ENCODE measurements at regions not wholly inside any gene's neighbourhood (a gene's known extent, or its start where the extent isn't known, plus 50 kb on each side); places are given as distances from the start of the nearest gene placed in this dataset.
A peak's percentile ranks its signal among the peaks of the same experiment; 100 is the strongest.

GRCh38 chr15:98390946-98391530, 257.3 kb upstream of the IGF1R start:
- no peak for TF ChIP-seq CTCF (IDR thresholded peaks at IDR 0.05; ENCODE audit: poor library complexity, severe bottlenecking)
- Histone ChIP-seq H3K36me3 (ENCODE audit: low read depth) (no peaks in the 10 kb centered on the region), H3K9me3 (ENCODE audit: severe bottlenecking) (peaks cover 2% of the 10 kb centered on the region), H3K4me3 (ENCODE audit: severe bottlenecking) (no peak overlapping the region), H3K27me3 (ENCODE audit: insufficient read depth, poor library complexity, severe bottlenecking) (no peaks in the 10 kb centered on the region), H3K27ac (ENCODE audit: poor library complexity, severe bottlenecking) (no peak overlapping the region), H3K4me1 (ENCODE audit: insufficient read depth, poor library complexity, severe bottlenecking) (no peaks in the 10 kb centered on the region)
- DNase-seq (ENCODE audit: low spot score) (peak; percentile 5), ATAC-seq (ENCODE audit: low read depth) (no peak)

DNA sequence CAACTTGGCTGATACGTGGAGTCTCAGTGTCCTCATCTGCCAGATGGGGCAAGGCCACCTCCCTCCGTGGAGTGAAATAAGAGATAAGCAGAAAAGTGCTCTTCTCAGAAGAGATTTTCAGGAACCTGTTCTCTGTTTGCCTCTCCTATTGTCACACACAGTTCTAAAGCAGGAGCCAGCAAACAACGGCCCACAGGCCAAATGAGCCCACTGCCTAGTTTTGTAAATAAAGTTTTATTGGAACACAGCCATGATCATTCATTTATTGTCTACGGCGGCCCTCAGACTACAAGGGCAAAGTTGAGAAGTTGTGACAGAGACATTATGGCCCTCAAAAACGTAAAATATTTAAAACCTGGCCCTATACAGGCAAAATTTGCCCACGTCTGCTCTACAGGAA, 256.8 kb upstream of the IGF1R start:
- H3K36me3 ChIP-seq (ENCODE audit: low read depth), result no peaks in the 10 kb centered on the region
- no peak for ATAC-seq (ENCODE audit: low read depth)
- H3K9me3 ChIP-seq (ENCODE audit: severe bottlenecking), result peaks cover 2% of the 10 kb centered on the region
- DNase-seq (ENCODE audit: low spot score), result no peak
- H3K27me3 ChIP-seq (ENCODE audit: insufficient read depth, poor library complexity, severe bottlenecking), result no peaks in the 10 kb centered on the region
- H3K4me1 ChIP-seq (ENCODE audit: insufficient read depth, poor library complexity, severe bottlenecking), result no peaks in the 10 kb centered on the region
- TF ChIP-seq CTCF (IDR thresholded peaks at IDR 0.05; ENCODE audit: poor library complexity, severe bottlenecking), result no peak
- no peak overlapping the region for H3K27ac ChIP-seq (ENCODE audit: poor library complexity, severe bottlenecking)
- no peak overlapping the region for H3K4me3 ChIP-seq (ENCODE audit: severe bottlenecking)

DNA sequence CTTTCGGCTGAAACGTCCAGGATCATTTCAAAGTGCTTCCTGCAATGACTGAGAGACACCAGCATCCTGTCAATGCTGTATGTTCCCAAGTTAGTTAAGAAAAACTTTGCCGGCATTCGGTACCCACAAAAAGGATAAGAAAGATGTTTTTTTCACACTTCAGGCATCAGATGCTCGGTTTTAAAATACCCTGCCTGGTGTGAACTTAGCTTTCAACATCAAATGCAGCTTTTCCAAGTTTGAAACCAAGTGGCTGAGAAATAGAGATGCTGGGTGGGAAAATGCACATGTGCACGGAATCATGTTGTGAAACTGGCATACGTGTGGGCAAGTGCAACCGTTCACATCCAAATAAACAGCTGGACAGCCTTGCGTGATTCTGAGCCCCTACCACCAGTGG, 254.9 kb upstream of the IGF1R start:
- Histone ChIP-seq H3K9me3 (ENCODE audit: severe bottlenecking) (no peaks in the 10 kb centered on the region), H3K36me3 (ENCODE audit: low read depth) (no peaks in the 10 kb centered on the region), H3K4me1 (ENCODE audit: insufficient read depth, poor library complexity, severe bottlenecking) (no peaks in the 10 kb centered on the region), H3K27me3 (ENCODE audit: insufficient read depth, poor library complexity, severe bottlenecking) (no peaks in the 10 kb centered on the region), H3K4me3 (ENCODE audit: severe bottlenecking) (no peak overlapping the region), H3K27ac (ENCODE audit: poor library complexity, severe bottlenecking) (no peak overlapping the region)
- ATAC-seq (ENCODE audit: low read depth), result no peak
- DNase-seq (ENCODE audit: low spot score), result peak; percentile 2
- no peak for TF ChIP-seq CTCF (IDR thresholded peaks at IDR 0.05; ENCODE audit: poor library complexity, severe bottlenecking)

DNA sequence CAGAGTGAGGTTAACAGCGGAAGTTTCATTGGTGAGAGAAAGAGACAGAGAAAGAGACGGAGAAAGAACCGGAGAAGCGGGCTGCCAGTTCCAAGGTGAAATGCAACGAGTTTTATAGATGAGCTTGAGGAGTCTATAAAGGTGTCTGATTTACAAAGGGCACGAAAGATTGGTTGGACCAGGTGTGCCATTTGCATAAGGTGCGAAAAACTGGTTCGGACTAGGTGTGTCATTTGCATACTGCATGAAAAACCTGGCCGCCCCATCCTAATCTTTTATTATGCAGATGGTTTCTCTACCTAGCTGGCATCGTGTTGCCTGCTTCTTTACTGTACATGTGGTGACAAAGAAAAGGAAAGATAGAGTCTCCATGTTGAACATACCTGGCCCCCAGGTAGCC, 253.8 kb upstream of the IGF1R start:
- Histone ChIP-seq H3K4me3 (ENCODE audit: severe bottlenecking) (no peak overlapping the region), H3K27ac (ENCODE audit: poor library complexity, severe bottlenecking) (no peak overlapping the region), H3K27me3 (ENCODE audit: insufficient read depth, poor library complexity, severe bottlenecking) (no peaks in the 10 kb centered on the region), H3K4me1 (ENCODE audit: insufficient read depth, poor library complexity, severe bottlenecking) (no peaks in the 10 kb centered on the region), H3K36me3 (ENCODE audit: low read depth) (no peaks in the 10 kb centered on the region), H3K9me3 (ENCODE audit: severe bottlenecking) (no peaks in the 10 kb centered on the region)
- ATAC-seq (ENCODE audit: low read depth) (no peak), DNase-seq (ENCODE audit: low spot score) (peak; percentile 43)
- TF ChIP-seq CTCF (IDR thresholded peaks at IDR 0.05; ENCODE audit: poor library complexity, severe bottlenecking), result no peak

DNA sequence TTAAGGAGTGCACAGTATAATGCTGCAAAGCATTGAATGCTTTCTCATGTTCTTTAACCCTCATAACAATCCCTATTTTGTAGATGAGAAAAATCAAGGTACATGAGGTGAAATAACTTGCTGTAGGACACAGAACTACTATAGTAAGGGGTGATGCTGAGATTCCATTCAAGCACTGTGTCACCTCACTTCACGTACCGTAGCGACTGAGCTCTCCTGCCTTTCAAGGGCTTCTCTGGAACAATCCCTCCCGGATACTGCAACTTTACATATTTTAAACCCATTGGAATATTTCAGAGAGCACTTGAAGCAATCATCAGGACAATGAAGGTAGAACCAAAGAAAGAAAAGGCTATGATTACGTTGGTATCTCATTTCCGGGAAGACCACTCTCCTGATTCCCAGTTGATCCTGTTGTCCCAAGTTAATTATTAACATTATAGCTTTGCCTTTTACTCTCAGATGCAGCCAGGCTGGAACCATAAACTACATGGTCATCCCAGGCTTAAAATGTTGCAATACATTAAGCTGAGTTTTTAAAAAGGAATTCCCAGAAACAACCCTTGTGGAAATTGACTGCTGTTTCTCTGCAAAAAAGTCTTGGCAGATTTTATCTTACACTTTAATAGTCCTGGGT, 252.2 kb upstream of the IGF1R start:
- no peaks in the 10 kb centered on the region for H3K4me1 ChIP-seq (ENCODE audit: insufficient read depth, poor library complexity, severe bottlenecking)
- H3K27ac ChIP-seq (ENCODE audit: poor library complexity, severe bottlenecking), result no peak overlapping the region
- no peak overlapping the region for H3K4me3 ChIP-seq (ENCODE audit: severe bottlenecking)
- no peaks in the 10 kb centered on the region for H3K27me3 ChIP-seq (ENCODE audit: insufficient read depth, poor library complexity, severe bottlenecking)
- peak; percentile 8 for DNase-seq (ENCODE audit: low spot score)
- ATAC-seq (ENCODE audit: low read depth), result no peak
- no peaks in the 10 kb centered on the region for H3K36me3 ChIP-seq (ENCODE audit: low read depth)
- no peaks in the 10 kb centered on the region for H3K9me3 ChIP-seq (ENCODE audit: severe bottlenecking)
- no peak for TF ChIP-seq CTCF (IDR thresholded peaks at IDR 0.05; ENCODE audit: poor library complexity, severe bottlenecking)
